ELF-1 (cell line): ENCODE measurements at regions not wholly inside any gene's neighbourhood (a gene's known extent, or its start where the extent isn't known, plus 50 kb on each side); places are given as distances from the start of the nearest gene placed in this dataset.

Source experiments
- DNase-seq: peaks from one replicate; pipeline ENCODE4 v3.0.0-alpha.2; 2016; ENCODE audit warnings: low read depth, low spot score

- DNase-seq, result no peak
Observed at GRCh38 chr12:42761601-42762350, 172.2 kb upstream of the PRICKLE1 start.

- no peak for DNase-seq
Observed at GRCh38 chr12:42761086-42761485, 171.5 kb upstream of the PRICKLE1 start.

- no peak for DNase-seq
Observed at GRCh38 chr12:42760550-42760949, 171.0 kb upstream of the PRICKLE1 start.

GRCh38 chr12:42759622-42760273 lies 170.2 kb upstream of the PRICKLE1 start:
- DNase-seq, result no peak

GRCh38 chr12:42758806-42759205 lies 169.3 kb upstream of the PRICKLE1 start:
- no peak for DNase-seq

- DNase-seq, result peak; percentile 36
Observed at GRCh38 chr12:42757624-42758119, 168.1 kb upstream of the PRICKLE1 start.

- peak; percentile 94 for DNase-seq
Observed at GRCh38 chr12:42756841-42757623, 167.5 kb upstream of the PRICKLE1 start.

- no peak for DNase-seq
Observed at GRCh38 chr12:42750356-42750755, 160.8 kb upstream of the PRICKLE1 start.

- peak; percentile 33 for DNase-seq
Observed at GRCh38 chr12:42749239-42749638, 159.7 kb upstream of the PRICKLE1 start.

GRCh38 chr12:42744539-42745182 lies 155.1 kb upstream of the PRICKLE1 start:
- DNase-seq, result peak; percentile 88

- peak; percentile 35 for DNase-seq
Observed at GRCh38 chr12:42742716-42743115, 153.2 kb upstream of the PRICKLE1 start.

GRCh38 chr12:42741771-42742510 lies 152.4 kb upstream of the PRICKLE1 start:
- no peak for DNase-seq

GRCh38 chr12:42741091-42741490 lies 151.5 kb upstream of the PRICKLE1 start:
- DNase-seq, result no peak

GRCh38 chr12:42737398-42737797 lies 147.9 kb upstream of the PRICKLE1 start:
- no peak for DNase-seq

GRCh38 chr12:42735861-42736361 lies 146.4 kb upstream of the PRICKLE1 start:
- DNase-seq, result peak; percentile 71

GRCh38 chr12:42733911-42734310 lies 144.4 kb upstream of the PRICKLE1 start:
- no peak for DNase-seq

GRCh38 chr12:42732908-42733411 lies 143.4 kb upstream of the PRICKLE1 start:
- no peak for DNase-seq

- no peak for DNase-seq
Observed at GRCh38 chr12:42730291-42730690, 140.7 kb upstream of the PRICKLE1 start.

- no peak for DNase-seq
Observed at GRCh38 chr12:42729535-42729900, 140.0 kb upstream of the PRICKLE1 start.

GRCh38 chr12:42728770-42729534 lies 139.4 kb upstream of the PRICKLE1 start:
- DNase-seq, result no peak
